HG03025 (cell line): ENCODE measurements at regions not wholly inside any gene's neighbourhood (a gene's known extent, or its start where the extent isn't known, plus 50 kb on each side); places are given as distances from the start of the nearest gene placed in this dataset.
A peak's percentile ranks its signal among the peaks of the same experiment; 100 is the strongest.
"Not testable (repeated sequence)": the region's sequence is repeated elsewhere in the genome, so short reads cannot be mapped to it uniquely, and the experiment has no call there.

Experiments
- ATAC-seq: cut with Tn5 transposase; IDR thresholded peaks from one replicate; pipeline ENCODE4 v1.9.1; 2021; ENCODE audit warnings: mild to moderate bottlenecking, moderate library complexity; ENCODE audit not compliant: unreplicated experiment, low FRiP score

- no peak for ATAC-seq
Measured at GRCh38 chr6:6747371-6747770, 158.9 kb downstream of the LY86 start.

- ATAC-seq = no peak
Measured at GRCh38 chr6:6748001-6748400, 159.5 kb downstream of the LY86 start.

- ATAC-seq = no peak
Measured at GRCh38 chr6:6749702-6750491, 161.4 kb downstream of the LY86 start.

- ATAC-seq = no peak
Measured at GRCh38 chr6:6750594-6751265, 162.2 kb downstream of the LY86 start.

GRCh38 chr6:6751266-6751596 lies 162.7 kb downstream of the LY86 start:
- ATAC-seq = no peak

DNA sequence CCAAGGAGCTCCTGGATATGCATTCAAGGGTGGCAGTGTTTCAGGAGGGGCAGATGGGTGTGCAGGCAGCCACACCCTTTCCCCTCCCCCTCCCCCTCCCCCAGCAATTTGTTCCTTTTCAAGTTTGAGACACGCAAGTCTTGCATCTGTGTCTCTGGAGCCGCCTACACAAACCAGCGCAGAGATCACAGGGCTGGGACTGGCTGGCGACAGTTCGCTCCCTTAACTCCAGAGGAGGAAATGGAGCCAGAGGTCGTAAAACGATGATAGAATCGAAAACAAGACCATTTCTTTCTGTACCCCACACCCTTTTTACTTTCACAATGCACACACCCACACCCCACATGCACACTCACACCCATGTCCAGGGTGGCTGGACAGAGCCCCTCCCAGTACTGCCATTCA lies 163.1 kb downstream of the LY86 start:
- no peak for ATAC-seq

- no peak for ATAC-seq
Measured at GRCh38 chr6:6752129-6752528, 163.6 kb downstream of the LY86 start.

DNA sequence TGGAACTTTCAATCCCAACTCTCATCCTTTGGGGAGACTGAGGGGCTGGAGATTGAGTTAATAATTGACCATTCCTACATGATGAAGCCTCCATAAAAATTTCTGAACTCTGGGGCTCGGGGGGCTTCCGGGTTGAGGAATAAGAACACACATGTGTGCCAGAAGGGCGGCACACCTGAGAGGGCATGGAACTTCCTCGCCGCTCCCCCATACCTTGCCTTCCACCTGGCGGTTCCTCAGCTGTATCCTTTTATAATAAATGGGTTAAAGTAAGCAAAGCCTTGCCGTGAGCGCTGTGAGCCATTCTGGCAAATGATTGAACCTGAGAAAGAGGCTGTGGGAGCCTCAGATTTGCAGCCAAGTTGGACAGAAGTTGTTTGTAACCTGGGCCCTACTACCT lies 164.8 kb downstream of the LY86 start:
- no peak for ATAC-seq

- no peak for ATAC-seq
Measured at GRCh38 chr6:6756526-6756925, 168.0 kb downstream of the LY86 start.

DNA sequence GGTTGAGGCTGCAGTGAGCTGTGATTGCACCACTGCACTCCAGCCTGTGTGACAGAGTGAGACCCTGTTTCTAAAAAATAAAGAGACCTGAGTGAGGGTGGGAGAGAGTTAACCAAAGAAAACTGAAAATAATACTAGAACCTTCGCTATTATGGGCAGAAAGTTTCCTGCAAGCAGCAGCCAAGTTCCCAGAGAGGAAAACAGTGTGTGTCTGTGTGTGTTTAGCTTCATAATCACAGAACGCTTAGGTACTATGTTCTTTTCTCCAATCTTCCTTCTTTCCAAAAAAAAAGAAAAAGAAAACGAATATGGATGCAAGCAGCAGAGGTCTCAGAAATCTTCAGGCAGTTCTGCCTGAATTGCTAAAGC lies 170.0 kb downstream of the LY86 start:
- no peak for ATAC-seq

- ATAC-seq = peak; percentile 72
Measured at GRCh38 chr6:6758915-6759654, 170.6 kb downstream of the LY86 start.

GRCh38 chr6:6760002-6760401 lies 171.5 kb downstream of the LY86 start:
- no peak for ATAC-seq

DNA sequence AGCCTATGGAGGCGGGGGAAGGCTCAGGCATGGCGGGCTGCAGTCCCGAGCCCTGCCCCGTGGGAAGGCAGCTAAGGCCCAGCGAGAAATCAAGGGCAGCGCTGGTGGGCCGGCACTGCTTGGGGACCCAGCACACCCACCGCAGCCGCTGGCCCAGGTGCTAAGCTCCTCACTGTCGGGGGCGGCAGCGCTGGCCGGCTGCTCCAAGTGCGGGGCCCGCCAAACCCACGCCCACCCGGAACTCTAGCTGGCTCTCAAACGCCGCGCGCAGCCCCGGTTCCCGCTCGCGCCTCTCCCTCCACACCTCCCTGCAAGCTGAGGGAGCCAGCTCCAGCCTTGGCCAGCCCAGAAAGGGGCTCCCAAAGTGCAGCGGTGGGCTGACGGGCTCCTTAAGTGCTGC lies 174.0 kb downstream of the LY86 start:
- ATAC-seq = not testable (repeated sequence)

DNA sequence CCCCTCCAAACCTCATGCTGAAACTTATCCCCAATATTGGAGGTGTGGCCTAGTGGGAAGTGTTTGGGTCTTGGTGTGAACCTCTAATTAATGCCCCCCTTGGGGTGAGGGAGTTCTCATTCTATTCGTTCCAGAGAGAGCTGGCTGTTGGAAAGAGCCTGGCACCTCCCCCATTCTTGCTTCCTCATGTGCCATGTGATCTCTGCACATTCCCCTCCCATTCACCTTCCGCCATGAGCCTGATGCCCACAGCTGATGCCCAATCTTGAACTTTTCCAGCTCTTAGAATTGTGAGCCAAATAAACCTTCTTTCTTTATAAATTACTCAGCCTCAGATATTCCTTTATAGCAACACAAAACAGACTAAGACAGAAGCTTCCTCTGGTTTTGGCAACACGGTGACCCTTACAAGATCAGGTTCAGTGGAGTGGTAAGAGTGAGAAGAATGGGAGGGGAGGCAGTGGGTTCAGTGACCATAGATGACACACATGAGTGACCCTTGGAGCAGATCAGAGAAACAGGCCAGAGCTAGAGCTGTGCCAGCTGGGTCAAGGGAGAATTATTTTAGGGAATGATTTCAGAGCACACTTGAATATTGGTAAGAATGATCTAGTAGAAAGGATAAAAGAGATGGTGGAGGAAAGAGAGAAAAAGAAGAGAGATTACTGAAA lies 176.4 kb downstream of the LY86 start:
- no peak for ATAC-seq

- no peak for ATAC-seq
Measured at GRCh38 chr6:6766230-6766905, 177.8 kb downstream of the LY86 start.

DNA sequence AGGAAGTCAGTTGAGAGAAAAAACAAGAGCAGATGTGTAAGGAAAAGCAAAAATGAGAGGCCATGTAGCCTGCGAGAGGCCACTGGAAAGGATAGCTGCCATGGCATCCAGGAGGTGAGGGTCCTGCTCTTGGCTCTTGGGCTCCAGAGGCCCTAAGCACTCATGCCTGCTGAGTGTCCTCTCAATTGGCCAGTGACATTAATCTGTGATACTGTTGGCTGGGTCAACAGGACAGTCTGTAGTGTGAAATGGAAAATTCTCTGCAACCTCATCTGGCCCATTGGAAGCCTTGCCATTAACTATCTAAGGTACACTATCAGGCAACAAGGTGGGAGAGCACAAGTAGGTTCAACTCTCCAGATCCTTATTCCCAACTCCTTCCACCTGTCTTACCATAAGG lies 180.9 kb downstream of the LY86 start:
- no peak for ATAC-seq

GRCh38 chr6:6771224-6771945 lies 182.9 kb downstream of the LY86 start:
- no peak for ATAC-seq

DNA sequence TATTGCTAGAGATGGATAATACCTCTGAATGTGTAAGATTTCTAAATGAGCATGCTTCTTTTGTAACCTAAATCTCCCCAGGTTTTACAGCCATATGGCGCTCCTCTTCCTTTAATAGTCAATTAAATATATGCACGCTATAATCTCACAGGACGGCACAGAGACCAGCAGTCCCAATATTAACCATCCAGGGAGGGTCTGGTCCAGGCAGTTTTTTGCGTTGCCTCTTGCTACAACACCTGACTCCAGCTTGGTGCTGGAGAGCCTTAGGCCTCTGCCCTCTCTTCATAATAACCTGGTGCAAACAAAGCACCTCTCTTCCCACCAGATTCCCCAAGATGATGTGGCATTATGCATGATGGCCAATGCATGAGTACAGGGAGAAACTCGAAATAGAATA lies 183.4 kb downstream of the LY86 start:
- ATAC-seq = no peak

- ATAC-seq = no peak
Measured at GRCh38 chr6:6772751-6773150, 184.2 kb downstream of the LY86 start.

DNA sequence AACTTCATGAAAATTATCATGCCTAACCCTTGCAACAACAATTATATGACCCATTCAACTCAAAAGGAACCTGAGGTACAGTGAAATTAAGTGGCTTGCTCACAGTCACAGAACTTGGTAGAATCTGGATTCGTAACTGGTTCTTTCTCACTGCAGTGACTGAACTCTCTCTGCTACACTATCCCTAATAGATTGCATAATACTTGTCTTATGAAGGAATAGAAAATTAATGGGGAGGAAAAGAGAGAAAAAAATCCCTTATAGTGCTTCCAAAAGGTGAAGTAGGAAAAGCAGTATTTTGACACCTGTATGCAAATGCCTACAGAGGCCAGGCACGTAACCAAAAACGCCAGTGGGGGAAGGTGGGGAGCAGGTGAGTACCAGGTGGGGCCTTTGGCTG lies 186.6 kb downstream of the LY86 start:
- ATAC-seq = no peak
